Panc1 (cell line): ENCODE measurements at regions not wholly inside any gene's neighbourhood (a gene's known extent, or its start where the extent isn't known, plus 50 kb on each side); places are given as distances from the start of the nearest gene placed in this dataset.

Experiments
- ATAC-seq: fragments of 200-7000 bp; cut with Tn5 transposase; 2 replicates; pipeline ENCODE4 v1.9.1; 2020; ENCODE audit warnings: mild to moderate bottlenecking, moderate library complexity
- BruUV-seq: library from RNA; stranded (reverse); fragments of 400-500 nt; replicated peaks from 2 replicates; lab custom pipeline; 2021; lab: Mats Ljungman, UMichigan
- CTCF ChIA-PET: fragments of 300-600 bp; sonication (Branson Sonifier 250); formaldehyde crosslinking; loops from one replicate; lab custom pipeline; 2022; ENCODE audit warnings: antibody characterized with exemption; lab: Charles Lee
- POLR2A ChIA-PET: fragments of 300-600 bp; sonication (Branson Sonifier 250); formaldehyde crosslinking; loops from one replicate; lab custom pipeline; 2022; ENCODE audit warnings: antibody characterized with exemption; lab: Charles Lee
- DNase-seq: peaks from one replicate; pipeline ENCODE4 v3.0.0-alpha.2; 2010; ENCODE audit warnings: low read depth, low spot score
- H3K27ac ChIP-seq: 2 replicates; pipeline ENCODE4 v1.5.1; 2011; ENCODE audit warnings: mild to moderate bottlenecking, low read length, inconsistent platforms
- H3K27me3 ChIP-seq: fragments of 200-500 bp; sonication (Bioruptor generic); 2 replicates; pipeline ENCODE4 v1.6.0; 2014; ENCODE audit warnings: low read length, inconsistent platforms; ENCODE audit not compliant: control insufficient read depth, insufficient read depth
- H3K36me3 ChIP-seq: fragments of 200-500 bp; sonication (Bioruptor generic); 2 replicates; pipeline ENCODE4 v1.5.1; 2014; ENCODE audit warnings: inconsistent platforms, mild to moderate bottlenecking, low read length, moderate library complexity; ENCODE audit not compliant: control insufficient read depth, insufficient read depth
- H3K4me1 ChIP-seq: 2 replicates; pipeline ENCODE4 v1.5.1; 2011; ENCODE audit warnings: inconsistent platforms, mild to moderate bottlenecking, low read length, moderate library complexity; ENCODE audit not compliant: control insufficient read depth, insufficient read depth
- H3K4me3 ChIP-seq, 2 experiments: 2 replicates each; pipeline ENCODE4 v1.5.1; 2011 to 2012; ENCODE audit warnings: low read depth in 2 of 2, low read length in 2 of 2, mild to moderate bottlenecking in 2 of 2, inconsistent platforms in 1 of 2, moderate library complexity in 1 of 2
- H3K9me3 ChIP-seq: fragments of 200-500 bp; sonication (Bioruptor generic); 2 replicates; pipeline ENCODE4 v1.5.1; 2014; ENCODE audit warnings: low read depth, mild to moderate bottlenecking, inconsistent platforms, low read length, moderate library complexity; ENCODE audit not compliant: control insufficient read depth, insufficient read depth
- CTCF ChIP-seq: fragments of 450-650 bp; IDR thresholded peaks from 2 replicates; pipeline ENCODE4 v1.5.1; 2017; ENCODE audit warnings: mild to moderate bottlenecking
- POLR2AphosphoS5 ChIP-seq: IDR thresholded peaks from 2 replicates; pipeline ENCODE4 v1.6.1; 2012; ENCODE audit warnings: mild to moderate bottlenecking, low read depth, low read length, moderate library complexity
- REST ChIP-seq, 2 experiments: IDR thresholded peaks; 2 replicates each; pipeline ENCODE4 v1.6.1; 2011 to 2012; ENCODE audit warnings: low read depth in 2 of 2, control low read depth in 1 of 2, low read length in 1 of 2, mild to moderate bottlenecking in 1 of 2, moderate library complexity in 1 of 2; ENCODE audit not compliant: insufficient read depth in 1 of 2
- SIN3A ChIP-seq: IDR thresholded peaks from 2 replicates; pipeline ENCODE4 v1.6.1; 2012; ENCODE audit warnings: low read depth, mild to moderate bottlenecking, low read length, moderate library complexity, borderline replicate concordance; ENCODE audit not compliant: insufficient read depth
- TCF7L2 ChIP-seq: IDR thresholded peaks from 2 replicates; pipeline ENCODE4 v1.6.1; 2011; ENCODE audit warnings: mild to moderate bottlenecking, low read depth, low read length, inconsistent platforms
- in situ Hi-C: cut with HindIII; loops from 2 replicates; pipeline ENCODE4 v1.10.0; 2016; ENCODE audit warnings: low sequenced_read_pairs, low pct_unique_long_range_greater_than_20kb
- intact Hi-C: fragments of 100-400 bp; cut with micrococcal nuclease; formaldehyde crosslinking; loops from one replicate; pipeline ENCODE4 v1.10.0; 2022; ENCODE audit not compliant: unreplicated experiment

- POLR2A ChIA-PET, result interaction anchor here (0.6 kb wide), 1 partner anchor 475 kb away, joined by 3 read pairs; no protein-coding TSS in a partner anchor
- no TSS peak for BruUV-seq
- CTCF ChIA-PET, result no interaction called here
Measured at GRCh38 chr10:63696205-63696604, 175.0 kb downstream of the REEP3 start.

GRCh38 chr10:63697956-63698786, 177.0 kb downstream of the REEP3 start:
- Histone ChIP-seq H3K27ac (peak overlapping the region; percentile 64), H3K4me3 (no peak overlapping the region), H3K9me3 (no peaks in the 10 kb centered on the region), H3K27me3 (no peaks in the 10 kb centered on the region), H3K4me1 (peaks cover 46% of the 10 kb centered on the region), H3K36me3 (no peaks in the 10 kb centered on the region)
- DNase-seq (no peak), ATAC-seq (no peak)
- POLR2A ChIA-PET, result no interaction called here
- in situ Hi-C loops, result no loop called here
- CTCF ChIA-PET, result no interaction called here
- no peak for TF ChIP-seq CTCF
- TF ChIP-seq TCF7L2, result no peak
- no peak for TF ChIP-seq SIN3A
- TF ChIP-seq POLR2AphosphoS5, result no peak
- no peak for TF ChIP-seq REST (IDR thresholded peaks at IDR 0.05; ENCODE audit: insufficient read depth in 1 of 2, low read depth in 2 of 2, low read length in 1 of 2)
- intact Hi-C loops, result no loop called here
- no TSS peak for BruUV-seq

More at GRCh38 chr10:63696205-63696604, 175.0 kb downstream of the REEP3 start:
- no peaks in the 10 kb centered on the region for H3K27me3 ChIP-seq
- H3K9me3 ChIP-seq, result no peaks in the 10 kb centered on the region
- H3K27ac ChIP-seq, result no peak overlapping the region
- in situ Hi-C loops, result no loop called here
- intact Hi-C loops, result no loop called here
- TF ChIP-seq POLR2AphosphoS5 (no peak), CTCF (no peak), SIN3A (no peak), TCF7L2 (no peak), REST (IDR thresholded peaks at IDR 0.05; ENCODE audit: insufficient read depth in 1 of 2, low read depth in 2 of 2, low read length in 1 of 2) (no peak)
- H3K36me3 ChIP-seq, result no peaks in the 10 kb centered on the region
- ATAC-seq (no peak), DNase-seq (no peak)
- peaks cover 36% of the 10 kb centered on the region for H3K4me1 ChIP-seq
- H3K4me3 ChIP-seq, result no peak overlapping the region
